Heart right ventricle (tissue), 16 donors: ENCODE measurements at regions not wholly inside any gene's neighbourhood (a gene's known extent, or its start where the extent isn't known, plus 50 kb on each side); places are given as distances from the start of the nearest gene placed in this dataset.
"Not testable (repeated sequence)": the region's sequence is repeated elsewhere in the genome, so short reads cannot be mapped to it uniquely, and the experiment has no call there.

Experiments
- ATAC-seq, 8 donors: fragments of 200-7000 bp; cut with Tn5 transposase; one replicate each; pipeline ENCODE4 v1.9.1; 2020; ENCODE audit warnings: mild to moderate bottlenecking in 8 of 8, moderate library complexity in 8 of 8, moderate number of reproducible peaks in 1 of 8
- DNase-seq, 2 donors: peaks; one replicate each; pipeline ENCODE4 v3.0.0-alpha.2; 2020
- H3K27ac ChIP-seq, 10 donors: fragments of 200-600 bp; sonication (generic) in 2 of 10; one replicate each; pipeline versions ENCODE4 v1.5.0 to v1.8.0; 2020 to 2022; ENCODE audit warnings: mild to moderate bottlenecking in 3 of 10
- H3K27me3 ChIP-seq, 7 donors: fragments of 200-600 bp; one replicate each; pipeline ENCODE4 v1.8.0; 2021 to 2022; ENCODE audit warnings: mild to moderate bottlenecking in 2 of 7
- H3K36me3 ChIP-seq, 9 donors: fragments of 200-600 bp; sonication (generic) in 1 of 9; one replicate each; pipeline versions ENCODE4 v1.5.0 to v1.8.0; 2020 to 2022; ENCODE audit warnings: mild to moderate bottlenecking in 2 of 9
- H3K4me1 ChIP-seq, 9 donors: fragments of 200-600 bp; sonication (generic) in 1 of 9; one replicate each; pipeline versions ENCODE4 v1.5.0 to v1.8.0; 2020 to 2022; ENCODE audit warnings: mild to moderate bottlenecking in 4 of 9
- H3K4me3 ChIP-seq, 10 donors: fragments of 200-600 bp; sonication (generic) in 2 of 10; one replicate each; pipeline versions ENCODE4 v1.5.0 to v1.8.0; 2020 to 2022; ENCODE audit warnings: mild to moderate bottlenecking in 7 of 10, moderate library complexity in 2 of 10
- H3K9me3 ChIP-seq, 11 donors: fragments of 200-600 bp in 10 of 11; sonication (generic) in 2 of 11; one replicate each; pipeline versions ENCODE4 v1.5.0 to v1.8.0; 2013 to 2022; ENCODE audit warnings: mild to moderate bottlenecking in 2 of 11, control low read depth in 1 of 11, moderate library complexity in 1 of 11
- CTCF ChIP-seq, 9 donors: fragments of 200-600 bp; sonication (generic) in 2 of 9; IDR thresholded peaks; one replicate each; pipeline versions ENCODE4 v1.5.0 to v1.8.0; 2021 to 2022; ENCODE audit warnings: antibody characterized with exemption in 9 of 9, mild to moderate bottlenecking in 5 of 9, moderate library complexity in 1 of 9
- WGBS, 2 donors: extraction: QIAGEN DNeasy Blood & Tissue Kit; methylation state at CpG; one replicate each; pipeline ENCODE4 v1.1.7; 2013; ENCODE audit warnings: inconsistent platforms in 1 of 2; 5-methylcytosine and 5-hydroxymethylcytosine counted together
- intact Hi-C, 10 donors: fragments of 100-400 bp; cut with DNase I; formaldehyde crosslinking; loops; one replicate each; pipeline versions ENCODE4 v1.11.1 to v1.14.2; 2022
- donor health status: Arrhythmogenic right ventricular cardiomyopathy.
- donor health status: ischemic (EF 13 %, LVEDD 7.1; RV severe dilation, severe dysfunction).
- donor health status: healthy with polysubstance abuse.
- donor health status: DM: no; HTN: yes; CAD: no.
- donor health status: DM: no; HTN: no; CAD: no.
- donor health status: ischemic (EF 25% LVEDD 6.9; RV normal size, moderate dysfunction).
- donor health status: ischemic (EF 25% LVEDD 5.7; RV mildly dilated, moderate dysfunction).
- donor health status: healthy.
- donor health status: DM: yes; HTN: yes; CAD: no.
- donor health status: Ischemic cardiomyopathy.
- donor health status: ischemic (EF 35%, LVEDD 5.7; RV mildly dilated, moderate dysfunction).
- donor health status: nonischemic (EF 11% LVEDD 7.7; RV severe dilation, severe dysfunction).
- donor health status: DM: yes; HTN: yes; CAD: no.
- donor health status: PGD.
- donor health status: ischemic (EF 29% LVEDD 5.4; RV normal size, mild dysfunction).
- donor health status: nonischemic (EF 23%, LVEDD 6.1; RV moderate dilation, normal function).

DNA sequence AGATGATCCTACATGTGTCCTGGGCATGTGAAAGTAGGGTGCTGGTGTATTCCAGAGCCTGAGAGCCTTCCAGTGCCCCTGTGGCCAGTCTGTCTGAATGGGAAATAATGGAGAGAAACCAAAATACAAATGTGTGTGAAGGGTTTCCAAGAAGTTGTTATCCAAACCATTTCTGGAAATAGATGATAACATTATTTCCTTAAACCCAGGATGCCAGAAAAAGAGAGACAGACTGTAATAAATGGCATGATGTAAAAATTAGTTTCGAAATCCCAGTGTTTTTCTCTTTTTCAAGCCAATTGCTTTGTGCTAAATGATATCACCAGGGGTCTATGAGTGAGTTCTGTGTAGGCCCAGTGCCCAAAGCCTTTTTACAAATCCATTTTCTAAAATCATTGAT, 175.3 kb downstream of the PHLDA1 start:
- no peaks in the 10 kb centered on the region for H3K9me3 ChIP-seq
- no peak overlapping the region for H3K4me3 ChIP-seq
- no peak for TF ChIP-seq CTCF (IDR thresholded peaks at IDR 0.05)
- DNase-seq = no peak
- peaks cover 0 to 12% (median 0%) of the 10 kb centered on the region in 9 donors for H3K4me1 ChIP-seq
- ATAC-seq = peak in 4 of 8 donors; percentile 38 to 55 (median 43)
- H3K36me3 ChIP-seq = no peaks in the 10 kb centered on the region
- H3K27ac ChIP-seq = peak overlapping the region in 1 of 10 donors; percentile 23
- WGBS, 2 donors = 74 to 75% methylated on average over 1 of the region's 1 CpG
- intact Hi-C loops = no loop called here
- H3K27me3 ChIP-seq = no peaks in the 10 kb centered on the region

DNA sequence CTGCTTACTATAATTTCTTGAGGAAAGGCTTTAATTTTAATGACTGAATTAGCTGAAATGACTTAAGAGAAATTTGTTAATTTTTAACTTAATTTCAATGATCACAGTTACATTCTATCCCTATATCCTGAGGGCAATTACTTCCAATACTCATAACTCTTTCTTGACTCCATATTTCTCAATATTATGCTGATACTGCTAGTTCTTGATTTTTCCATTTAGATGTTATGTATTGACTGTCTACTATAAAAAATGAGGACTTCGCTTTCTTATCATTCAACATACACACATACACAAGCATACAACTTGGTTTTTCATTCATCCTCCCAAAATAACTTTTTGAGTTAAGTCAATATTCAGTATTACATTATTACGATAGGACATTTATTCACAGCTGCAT, 176.2 kb downstream of the PHLDA1 start:
- 94 to 96% methylated on average over 2 of the region's 2 CpGs for WGBS, 2 donors
- DNase-seq (no peak), ATAC-seq (no peak)
- Histone ChIP-seq H3K9me3 (no peaks in the 10 kb centered on the region), H3K4me1 (peaks cover 0 to 13% (median 0%) of the 10 kb centered on the region in 9 donors), H3K27ac (no peak overlapping the region), H3K36me3 (no peaks in the 10 kb centered on the region), H3K27me3 (no peaks in the 10 kb centered on the region), H3K4me3 (no peak overlapping the region)
- intact Hi-C loops = no loop called here
- no peak for TF ChIP-seq CTCF (IDR thresholded peaks at IDR 0.05)

GRCh38 chr12:75854681-75855309, 176.8 kb downstream of the PHLDA1 start:
- peaks cover 0 to 14% (median 1%) of the 10 kb centered on the region in 9 donors for H3K4me1 ChIP-seq
- intact Hi-C loops = no loop called here
- no peak for TF ChIP-seq CTCF (IDR thresholded peaks at IDR 0.05)
- H3K27ac ChIP-seq = no peak overlapping the region
- ATAC-seq = peak in 3 of 8 donors; percentile 41 to 55 (median 54)
- no peaks in the 10 kb centered on the region for H3K27me3 ChIP-seq
- no peak overlapping the region for H3K4me3 ChIP-seq
- no peak for DNase-seq
- 64 to 68% methylated on average over 4 of the region's 4 CpGs for WGBS, 2 donors
- no peaks in the 10 kb centered on the region for H3K9me3 ChIP-seq
- H3K36me3 ChIP-seq = no peaks in the 10 kb centered on the region

GRCh38 chr12:75854137-75854536, 177.4 kb downstream of the PHLDA1 start:
- H3K9me3 ChIP-seq, H3K27ac ChIP-seq, DNase-seq, H3K36me3 ChIP-seq, H3K4me3 ChIP-seq, H3K27me3 ChIP-seq, ATAC-seq, intact Hi-C loops: not testable (repeated sequence)
- peaks cover 0 to 21% (median 6%) of the 10 kb centered on the region in 9 donors for H3K4me1 ChIP-seq
- WGBS, 2 donors = 96 to 99% methylated on average over 5 of the region's 5 CpGs

DNA sequence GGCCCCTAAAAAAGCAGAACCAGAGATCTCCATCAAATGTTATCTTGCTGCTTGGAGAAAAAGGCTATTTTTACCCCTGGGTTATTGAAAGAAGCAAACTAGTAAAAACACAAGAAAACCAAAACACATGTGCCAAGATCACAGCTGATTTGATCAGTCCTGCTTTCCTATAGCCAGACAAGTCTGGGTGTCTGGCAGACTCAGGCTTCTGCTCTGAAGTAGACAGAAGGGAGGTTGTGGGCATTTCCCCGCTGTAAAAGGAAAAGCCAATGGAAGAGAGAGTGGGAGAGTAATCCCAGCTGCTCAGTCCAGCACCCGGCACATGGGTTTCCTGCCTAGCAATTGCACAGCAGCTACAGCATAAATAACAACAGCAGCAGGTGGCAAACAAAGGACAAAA, 177.9 kb downstream of the PHLDA1 start:
- no peaks in the 10 kb centered on the region for H3K27me3 ChIP-seq
- 67 to 75% methylated on average over 2 of the region's 2 CpGs for WGBS, 2 donors
- no peak for ATAC-seq
- peaks cover 0 to 26% (median 11%) of the 10 kb centered on the region in 9 donors for H3K4me1 ChIP-seq
- no peak for TF ChIP-seq CTCF (IDR thresholded peaks at IDR 0.05)
- no peaks in the 10 kb centered on the region for H3K36me3 ChIP-seq
- DNase-seq = no peak
- H3K4me3 ChIP-seq = no peak overlapping the region
- intact Hi-C loops = no loop called here
- H3K9me3 ChIP-seq = no peaks in the 10 kb centered on the region
- no peak overlapping the region for H3K27ac ChIP-seq
